NCI-H1417 (cell line): ENCODE measurements at regions not wholly inside any gene's neighbourhood (a gene's known extent, or its start where the extent isn't known, plus 50 kb on each side); places are given as distances from the start of the nearest gene placed in this dataset.

Source experiments
- DNase-seq, 3 experiments: peaks; one replicate each; lab custom pipeline; 2025; lab: John Stamatoyannopoulos, UW

DNA sequence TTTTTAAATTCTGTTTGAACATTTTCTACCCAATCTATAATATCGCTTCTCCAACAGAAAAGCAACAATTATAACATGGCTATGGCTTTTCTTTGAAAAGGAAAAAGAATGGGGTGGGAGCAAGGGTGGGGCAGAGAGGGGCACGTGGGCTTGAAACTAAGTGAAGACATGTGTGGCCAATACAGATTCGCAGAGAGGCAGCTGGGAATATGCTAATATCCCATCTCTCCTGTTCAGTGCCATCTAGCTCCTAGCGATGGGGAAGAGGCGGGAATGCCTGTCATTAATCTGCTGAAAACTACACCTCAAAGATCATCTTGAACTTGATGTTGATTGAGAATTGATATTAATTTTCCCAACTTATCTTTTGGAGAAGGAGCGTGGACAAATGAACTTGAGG is 65.5 kb upstream of the ITGA6 start:
- DNase-seq, result no peak

- no peak for DNase-seq
These were observed 63.1 kb upstream of the ITGA6 start for GRCh38 chr2:172364261-172364660.

GRCh38 chr2:172366596-172367150 is 60.7 kb upstream of the ITGA6 start:
- DNase-seq, result no peak

DNA sequence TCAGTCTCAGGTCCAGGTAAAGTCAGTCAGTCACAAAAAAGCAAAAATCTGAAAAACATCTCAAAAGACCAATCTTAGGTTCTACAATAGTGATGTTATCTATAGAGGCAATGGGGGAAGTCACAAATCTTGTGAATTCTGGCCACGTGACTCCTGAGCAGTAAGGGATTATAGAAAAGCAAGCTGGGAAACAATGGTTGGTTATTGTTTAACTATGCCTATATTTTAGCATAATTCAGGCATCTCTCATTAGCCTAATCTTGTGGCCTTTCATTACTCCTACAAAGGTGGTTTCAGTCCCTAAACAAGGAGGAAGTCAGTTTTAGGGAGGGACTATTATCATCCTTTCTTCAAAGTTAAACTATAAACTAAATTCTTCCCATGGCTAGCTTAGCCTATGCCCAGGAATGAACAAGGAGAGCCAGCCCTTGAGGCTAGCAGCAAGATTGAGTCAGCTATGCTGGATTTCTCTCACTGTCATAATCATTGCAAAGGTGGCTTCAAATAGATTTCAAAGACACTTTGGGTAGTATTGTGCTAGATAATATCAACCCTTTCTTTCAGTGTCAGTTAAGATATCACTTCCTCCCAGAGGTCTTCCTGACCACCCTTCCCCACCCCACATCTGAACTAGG is 56.4 kb upstream of the ITGA6 start:
- no peak for DNase-seq

DNA sequence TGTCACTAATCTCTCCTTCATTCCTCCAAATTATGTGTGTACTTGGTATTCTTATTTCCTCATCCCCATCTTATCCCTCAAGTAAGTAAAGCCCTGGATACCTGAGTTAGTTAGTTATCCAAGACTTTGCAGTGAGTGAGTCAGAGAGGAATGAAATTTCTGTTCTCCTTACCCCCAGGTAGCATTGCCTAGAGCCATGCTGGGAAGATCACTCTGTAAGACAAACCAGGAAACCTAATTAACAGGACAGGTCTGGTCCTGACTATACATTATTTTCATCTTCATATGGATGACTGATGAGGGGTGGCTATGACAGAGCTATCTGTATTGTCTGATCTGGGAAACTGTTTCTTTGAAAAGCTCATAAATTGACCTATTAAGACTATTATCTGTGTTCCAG is 55.0 kb upstream of the ITGA6 start:
- peak in 2 of 3 experiments; percentile 5 to 52 for DNase-seq

DNA sequence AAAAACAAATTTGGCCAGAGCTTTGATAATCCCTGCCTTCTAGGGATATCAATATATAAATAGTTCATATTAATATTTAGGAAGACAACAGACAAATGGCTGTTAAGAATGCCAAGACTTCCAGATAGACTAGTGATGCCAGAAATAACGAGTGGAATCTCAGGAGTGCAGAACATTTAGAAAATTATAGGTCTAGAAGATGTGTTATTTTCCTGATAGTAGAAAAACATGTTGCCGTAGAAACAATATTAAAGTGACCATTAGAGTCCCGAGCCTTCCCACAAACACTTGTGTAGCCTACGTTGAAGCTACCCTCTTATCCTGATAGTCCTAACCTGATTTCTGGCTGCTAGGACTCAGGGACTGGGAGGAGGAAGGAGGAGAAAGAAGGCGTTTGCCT is 54.3 kb upstream of the ITGA6 start:
- peak in 1 of 3 experiments; percentile 34 for DNase-seq

- no peak for DNase-seq
These were observed 53.6 kb upstream of the ITGA6 start for GRCh38 chr2:172373766-172374165.

- no peak for DNase-seq
These were observed 52.8 kb upstream of the ITGA6 start for GRCh38 chr2:172374318-172375240.

DNA sequence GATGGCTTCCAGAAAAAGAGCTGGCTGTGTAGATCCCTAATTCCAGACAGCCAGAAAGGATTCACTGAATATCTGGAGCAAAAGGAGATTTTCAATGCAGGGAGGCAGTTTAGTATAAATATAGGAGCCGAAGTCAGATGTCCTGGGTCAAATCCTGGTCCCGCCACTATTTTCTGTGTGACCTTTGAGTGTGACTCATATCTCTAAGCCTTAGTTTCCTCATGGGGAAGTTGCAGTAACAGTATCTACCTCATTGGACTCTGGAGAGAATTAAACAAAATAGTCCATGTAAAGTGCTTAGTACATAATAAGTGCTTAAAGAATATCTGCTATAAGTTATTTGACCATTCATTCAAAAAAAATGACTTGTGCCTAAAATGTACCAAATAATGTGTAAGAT is 52.1 kb upstream of the ITGA6 start:
- no peak for DNase-seq

DNA sequence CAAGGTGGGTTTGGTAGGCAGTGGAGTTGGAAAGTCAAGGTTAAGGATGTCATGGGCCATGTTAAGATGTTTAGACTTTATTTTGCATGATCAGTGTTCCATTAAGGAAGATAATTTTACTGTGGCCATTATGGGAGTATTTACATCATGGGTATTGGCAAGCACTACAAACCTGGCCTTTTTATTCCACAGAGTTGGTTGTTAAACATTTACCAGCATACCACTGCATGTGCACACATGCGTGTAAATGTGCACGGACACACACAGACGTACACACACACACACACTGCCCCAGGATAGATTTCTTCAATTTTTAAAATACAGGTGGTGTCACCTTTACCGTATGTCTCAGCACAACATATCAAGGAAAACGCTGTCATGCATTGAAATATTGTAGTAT is 51.4 kb upstream of the ITGA6 start:
- no peak for DNase-seq

DNA sequence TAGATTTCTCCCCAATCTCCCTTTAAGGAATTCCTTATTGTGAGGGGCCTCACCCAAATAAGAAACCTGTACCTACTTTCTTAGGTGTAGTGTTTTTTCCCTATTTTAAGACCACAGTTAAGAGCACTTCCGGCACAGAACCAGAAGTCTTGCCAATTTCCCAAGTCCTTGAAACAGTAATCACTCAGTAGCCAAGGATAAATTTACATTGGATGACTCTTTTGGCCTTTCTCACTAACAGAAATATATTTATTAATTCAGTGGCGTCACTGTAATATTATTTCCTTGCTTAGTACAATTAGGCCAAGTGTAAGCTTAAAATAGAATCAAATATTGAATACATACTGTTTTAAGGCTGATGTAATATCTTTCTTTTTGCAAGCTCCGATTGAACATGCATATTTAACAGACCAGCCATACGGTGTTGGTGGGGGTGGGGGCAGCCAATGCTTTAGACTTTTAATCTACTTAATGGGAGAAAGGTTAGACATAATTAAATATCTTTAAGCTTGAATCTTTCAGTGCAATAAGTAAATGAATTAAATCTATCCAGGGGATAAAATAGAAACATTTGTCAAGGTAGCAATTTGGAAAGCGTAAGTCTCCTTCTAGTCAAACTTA is 50.8 kb upstream of the ITGA6 start:
- DNase-seq, result no peak

DNA sequence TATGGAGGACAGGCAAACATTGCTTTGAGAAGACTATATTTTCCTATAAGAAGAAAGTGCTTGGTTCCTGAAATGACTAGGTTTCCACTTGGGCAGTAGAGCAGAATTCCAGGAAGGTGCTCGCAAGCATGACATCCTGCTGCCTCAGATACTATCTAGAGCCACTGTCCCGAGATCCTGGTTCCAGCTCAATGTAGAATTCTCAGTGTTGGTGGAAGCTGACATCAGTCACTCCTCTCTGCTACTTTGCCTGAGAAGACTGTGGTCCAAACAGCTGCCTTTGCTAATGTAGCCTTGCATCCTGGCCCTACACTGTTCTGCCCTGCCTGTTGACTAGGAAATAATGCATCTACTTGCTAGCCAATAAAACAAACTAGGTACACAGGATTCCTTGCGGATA is 50.0 kb upstream of the ITGA6 start:
- no peak for DNase-seq
